ENCODE measurements at regions not wholly inside any gene's neighbourhood (a gene's known extent, or its start where the extent isn't known, plus 50 kb on each side); places are given as distances from the start of the nearest gene placed in this dataset.

DNA sequence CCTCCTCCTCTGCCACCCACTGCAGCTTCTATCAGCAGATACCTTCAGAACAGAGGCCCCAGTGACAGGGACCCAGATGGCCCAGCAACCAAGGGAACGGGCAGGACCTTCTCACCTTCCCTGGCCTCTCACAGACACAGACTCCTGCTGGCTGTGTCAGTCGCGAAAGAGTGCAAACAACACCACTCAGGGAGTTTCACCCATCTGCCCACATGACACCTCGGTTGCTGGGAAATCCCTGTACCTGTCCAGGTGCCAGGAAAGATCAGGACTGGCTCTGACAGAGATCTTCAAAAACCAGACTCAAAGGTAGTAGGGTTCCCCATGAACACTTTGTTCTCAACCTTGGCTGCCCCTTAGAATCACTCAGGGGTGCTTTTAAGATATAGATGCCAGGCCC, 83.5 kb upstream of the HIVEP3 start (continued):
- TF ChIP-seq, protein P1, sequence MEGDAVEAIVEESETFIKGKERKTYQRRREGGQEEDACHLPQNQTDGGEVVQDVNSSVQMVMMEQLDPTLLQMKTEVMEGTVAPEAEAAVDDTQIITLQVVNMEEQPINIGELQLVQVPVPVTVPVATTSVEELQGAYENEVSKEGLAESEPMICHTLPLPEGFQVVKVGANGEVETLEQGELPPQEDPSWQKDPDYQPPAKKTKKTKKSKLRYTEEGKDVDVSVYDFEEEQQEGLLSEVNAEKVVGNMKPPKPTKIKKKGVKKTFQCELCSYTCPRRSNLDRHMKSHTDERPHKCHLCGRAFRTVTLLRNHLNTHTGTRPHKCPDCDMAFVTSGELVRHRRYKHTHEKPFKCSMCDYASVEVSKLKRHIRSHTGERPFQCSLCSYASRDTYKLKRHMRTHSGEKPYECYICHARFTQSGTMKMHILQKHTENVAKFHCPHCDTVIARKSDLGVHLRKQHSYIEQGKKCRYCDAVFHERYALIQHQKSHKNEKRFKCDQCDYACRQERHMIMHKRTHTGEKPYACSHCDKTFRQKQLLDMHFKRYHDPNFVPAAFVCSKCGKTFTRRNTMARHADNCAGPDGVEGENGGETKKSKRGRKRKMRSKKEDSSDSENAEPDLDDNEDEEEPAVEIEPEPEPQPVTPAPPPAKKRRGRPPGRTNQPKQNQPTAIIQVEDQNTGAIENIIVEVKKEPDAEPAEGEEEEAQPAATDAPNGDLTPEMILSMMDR (IDR thresholded peaks at IDR 0.05 in 2 of 3, conservative IDR thresholded peaks at IDR 0.05 in 1 of 3; ENCODE audit: borderline replicate concordance in 1 of 3, insufficient read depth in 1 of 3, low read depth in 2 of 3, low read length in 2 of 3), result no peak
- no peak for TF ChIP-seq ELF1 (IDR thresholded peaks at IDR 0.05; ENCODE audit: borderline replicate concordance, low read depth)
- no peak for TF ChIP-seq TCF7L2 (IDR thresholded peaks at IDR 0.05; ENCODE audit: borderline replicate concordance, extremely low read depth, insufficient read depth, insufficient read length)
- no peak for TF ChIP-seq POLR2A (IDR thresholded peaks at IDR 0.05; ENCODE audit: borderline replicate concordance, extremely low read depth, insufficient read depth, insufficient read length)
- TF ChIP-seq JUND (IDR thresholded peaks at IDR 0.05), result no peak

DNA sequence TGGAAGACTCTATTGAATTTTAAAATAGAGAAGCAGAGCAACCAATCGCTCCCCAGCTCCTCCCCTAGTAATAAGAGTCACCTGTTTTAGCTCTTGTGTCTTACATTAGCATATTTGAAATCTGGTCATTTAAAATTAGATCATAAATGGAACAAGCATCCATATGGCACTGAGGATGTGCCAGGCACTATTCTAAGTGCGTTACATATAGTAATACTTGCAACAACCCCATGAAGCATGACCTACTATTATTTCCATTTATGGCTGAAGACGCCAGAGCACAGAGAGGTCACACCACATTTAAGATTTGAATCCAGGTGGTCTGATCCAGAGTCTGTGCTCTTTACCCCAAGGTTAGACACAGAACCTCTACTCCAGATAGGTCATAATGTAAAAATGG, 82.0 kb upstream of the HIVEP3 start:
- no peak for ATAC-seq
- POLR2A ChIA-PET, result no interaction called here
- CTCF ChIA-PET, result no interaction called here

More for the DNA sequence above, 82.0 kb upstream of the HIVEP3 start:
- DNase-seq (ENCODE audit: low read depth, low spot score), result no peak
- H3K27me3 ChIP-seq (ENCODE audit: insufficient read depth, low read length), result no peaks in the 10 kb centered on the region
- H3K79me2 ChIP-seq (ENCODE audit: insufficient read depth, low read length), result no peaks in the 10 kb centered on the region
- H3K9me2 ChIP-seq (ENCODE audit: insufficient read depth), result no peaks in the 10 kb centered on the region
- no peaks in the 10 kb centered on the region for H3K36me3 ChIP-seq (ENCODE audit: control insufficient read depth in 1 of 2, insufficient read depth in 2 of 2, low read length in 2 of 2)
- RAD21 ChIA-PET (ENCODE audit: low non-redundant PET in 1 of 2, low total read pairs in 2 of 2, uncharacterized antibody in 2 of 2, unreplicated experiment in 2 of 2), result no interaction called here
- no peak overlapping the region for H3K4me3 ChIP-seq (replicated peaks in 1 of 2; ENCODE audit: low read depth in 1 of 2, low read length in 2 of 2)
- intact Hi-C loops (cut with micrococcal nuclease), result no loop called here
- no peak overlapping the region for H2AFZ ChIP-seq (ENCODE audit: low read depth, low read length, poor library complexity, severe bottlenecking)
- peaks cover 13 to 17% of the 10 kb centered on the region in 2 experiments for H3K4me1 ChIP-seq (ENCODE audit: control insufficient read depth in 1 of 2, insufficient read depth in 2 of 2, low read length in 2 of 2)
- no peak overlapping the region for H3K9ac ChIP-seq (ENCODE audit: low read length)
- no peaks in the 10 kb centered on the region for H4K20me1 ChIP-seq (ENCODE audit: insufficient read depth)
- no peak overlapping the region for H3K27ac ChIP-seq (ENCODE audit: low read depth, low read length)
- TF ChIP-seq SIN3A (IDR thresholded peaks at IDR 0.05; ENCODE audit: low read depth) (no peak), ZNF274 (IDR thresholded peaks at IDR 0.05; ENCODE audit: low read depth, low read length) (no peak), CEBPB (IDR thresholded peaks at IDR 0.05; ENCODE audit: low read depth) (no peak), ZFX (IDR thresholded peaks at IDR 0.05) (no peak), EZH2 (IDR thresholded peaks at IDR 0.05) (no peak), SP1 (IDR thresholded peaks at IDR 0.05; ENCODE audit: low read depth) (no peak), FOSL1 (IDR thresholded peaks at IDR 0.05; ENCODE audit: low read depth) (no peak), EGR1 (IDR thresholded peaks at IDR 0.05; ENCODE audit: low read depth) (no peak), ELF1 (IDR thresholded peaks at IDR 0.05; ENCODE audit: borderline replicate concordance, low read depth) (no peak), SRF (IDR thresholded peaks at IDR 0.05; ENCODE audit: low read depth) (no peak), RAD21 (IDR thresholded peaks at IDR 0.05; ENCODE audit: low read depth) (no peak), CBX3 (IDR thresholded peaks at IDR 0.05; ENCODE audit: low read depth) (no peak), EZH2phosphoT487 (IDR thresholded peaks at IDR 0.05; ENCODE audit: borderline replicate concordance) (no peak)
- TF ChIP-seq, protein P2, sequence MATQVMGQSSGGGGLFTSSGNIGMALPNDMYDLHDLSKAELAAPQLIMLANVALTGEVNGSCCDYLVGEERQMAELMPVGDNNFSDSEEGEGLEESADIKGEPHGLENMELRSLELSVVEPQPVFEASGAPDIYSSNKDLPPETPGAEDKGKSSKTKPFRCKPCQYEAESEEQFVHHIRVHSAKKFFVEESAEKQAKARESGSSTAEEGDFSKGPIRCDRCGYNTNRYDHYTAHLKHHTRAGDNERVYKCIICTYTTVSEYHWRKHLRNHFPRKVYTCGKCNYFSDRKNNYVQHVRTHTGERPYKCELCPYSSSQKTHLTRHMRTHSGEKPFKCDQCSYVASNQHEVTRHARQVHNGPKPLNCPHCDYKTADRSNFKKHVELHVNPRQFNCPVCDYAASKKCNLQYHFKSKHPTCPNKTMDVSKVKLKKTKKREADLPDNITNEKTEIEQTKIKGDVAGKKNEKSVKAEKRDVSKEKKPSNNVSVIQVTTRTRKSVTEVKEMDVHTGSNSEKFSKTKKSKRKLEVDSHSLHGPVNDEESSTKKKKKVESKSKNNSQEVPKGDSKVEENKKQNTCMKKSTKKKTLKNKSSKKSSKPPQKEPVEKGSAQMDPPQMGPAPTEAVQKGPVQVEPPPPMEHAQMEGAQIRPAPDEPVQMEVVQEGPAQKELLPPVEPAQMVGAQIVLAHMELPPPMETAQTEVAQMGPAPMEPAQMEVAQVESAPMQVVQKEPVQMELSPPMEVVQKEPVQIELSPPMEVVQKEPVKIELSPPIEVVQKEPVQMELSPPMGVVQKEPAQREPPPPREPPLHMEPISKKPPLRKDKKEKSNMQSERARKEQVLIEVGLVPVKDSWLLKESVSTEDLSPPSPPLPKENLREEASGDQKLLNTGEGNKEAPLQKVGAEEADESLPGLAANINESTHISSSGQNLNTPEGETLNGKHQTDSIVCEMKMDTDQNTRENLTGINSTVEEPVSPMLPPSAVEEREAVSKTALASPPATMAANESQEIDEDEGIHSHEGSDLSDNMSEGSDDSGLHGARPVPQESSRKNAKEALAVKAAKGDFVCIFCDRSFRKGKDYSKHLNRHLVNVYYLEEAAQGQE (IDR thresholded peaks at IDR 0.05; ENCODE audit: low read depth), result no peak
- TF ChIP-seq, protein P3, sequence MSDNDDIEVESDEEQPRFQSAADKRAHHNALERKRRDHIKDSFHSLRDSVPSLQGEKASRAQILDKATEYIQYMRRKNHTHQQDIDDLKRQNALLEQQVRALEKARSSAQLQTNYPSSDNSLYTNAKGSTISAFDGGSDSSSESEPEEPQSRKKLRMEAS (IDR thresholded peaks at IDR 0.05), result no peak
- H3K4me2 ChIP-seq (ENCODE audit: low read length), result no peak overlapping the region
- no peaks in the 10 kb centered on the region for H3K9me3 ChIP-seq (ENCODE audit: control insufficient read depth in 1 of 2, insufficient read depth in 1 of 2, low read depth in 1 of 2, low read length in 2 of 2)
- no TSS peak for BruUV-seq (replicated peaks)
